T47D (cell line): ENCODE measurements at regions not wholly inside any gene's neighbourhood (a gene's known extent, or its start where the extent isn't known, plus 50 kb on each side); places are given as distances from the start of the nearest gene placed in this dataset.

ENCODE experiments used
- DNase-seq, 2 experiments: peaks; one replicate each; pipeline versions ENCODE4 v3.0.0 to v3.0.0-alpha.2; 2011 to 2012; ENCODE audit warnings: low read depth in 1 of 2, low spot score in 1 of 2
- JUND ChIP-seq: IDR thresholded peaks from 2 replicates; pipeline ENCODE4 v1.6.1; 2012; ENCODE audit warnings: low read depth
- in situ Hi-C: cut with HindIII; loops from 2 replicates; pipeline ENCODE4 v1.10.0; 2016; ENCODE audit warnings: low sequenced_read_pairs, low pct_unique_long_range_greater_than_20kb

- in situ Hi-C loops: no loop called here
- no peak for TF ChIP-seq JUND
- no peak for DNase-seq
These were observed 370.7 kb upstream of the MGMT start for GRCh38 chr10:129096065-129096984.

GRCh38 chr10:129097776-129098330, 369.2 kb upstream of the MGMT start:
- no peak for DNase-seq
- TF ChIP-seq JUND: no peak
- in situ Hi-C loops: no loop called here

- no peak for DNase-seq
- in situ Hi-C loops: no loop called here
- no peak for TF ChIP-seq JUND
These were observed 368.5 kb upstream of the MGMT start for GRCh38 chr10:129098517-129098916.

- in situ Hi-C loops: no loop called here
- DNase-seq: no peak
These were observed 367.6 kb upstream of the MGMT start for GRCh38 chr10:129099486-129099885.

GRCh38 chr10:129099992-129100391, 367.0 kb upstream of the MGMT start:
- in situ Hi-C loops: no loop called here
- TF ChIP-seq JUND: no peak
- no peak for DNase-seq

More at GRCh38 chr10:129099486-129099885, 367.6 kb upstream of the MGMT start:
- no peak for TF ChIP-seq JUND

GRCh38 chr10:129101232-129101980, 365.6 kb upstream of the MGMT start:
- in situ Hi-C loops: no loop called here
- no peak for TF ChIP-seq JUND
- DNase-seq: no peak

GRCh38 chr10:129102906-129103693, 363.9 kb upstream of the MGMT start:
- in situ Hi-C loops: no loop called here
- DNase-seq: no peak

GRCh38 chr10:129104266-129105045, 362.6 kb upstream of the MGMT start:
- in situ Hi-C loops: no loop called here
- no peak for TF ChIP-seq JUND
- DNase-seq: no peak

More at GRCh38 chr10:129102906-129103693, 363.9 kb upstream of the MGMT start:
- TF ChIP-seq JUND: no peak

GRCh38 chr10:129105266-129105665, 361.8 kb upstream of the MGMT start:
- no peak for DNase-seq
- no peak for TF ChIP-seq JUND
- in situ Hi-C loops: no loop called here

GRCh38 chr10:129106314-129106713, 360.7 kb upstream of the MGMT start:
- in situ Hi-C loops: no loop called here
- DNase-seq: no peak
- no peak for TF ChIP-seq JUND

GRCh38 chr10:129107525-129107924, 359.5 kb upstream of the MGMT start:
- in situ Hi-C loops: no loop called here
- no peak for TF ChIP-seq JUND
- no peak for DNase-seq

GRCh38 chr10:129108378-129108777, 358.7 kb upstream of the MGMT start:
- no peak for DNase-seq
- in situ Hi-C loops: no loop called here
- no peak for TF ChIP-seq JUND
